Kidney epithelial cell (primary cell): ENCODE measurements at regions not wholly inside any gene's neighbourhood (a gene's known extent, or its start where the extent isn't known, plus 50 kb on each side); places are given as distances from the start of the nearest gene placed in this dataset.

ENCODE experiments used
- DNase-seq: peaks from one replicate; pipeline ENCODE4 v3.0.0-alpha.2; 2010; ENCODE audit warnings: low read depth
- H3K27me3 ChIP-seq: 2 replicates; pipeline ENCODE4 v1.6.0; 2011; ENCODE audit warnings: low read length; ENCODE audit not compliant: control insufficient read depth, insufficient read depth
- H3K36me3 ChIP-seq: 2 replicates; pipeline ENCODE4 v1.5.1; 2011; ENCODE audit warnings: low read length; ENCODE audit not compliant: control insufficient read depth, insufficient read depth
- H3K4me3 ChIP-seq: 2 replicates; pipeline ENCODE4 v1.5.1; 2011; ENCODE audit warnings: low read depth, mild to moderate bottlenecking, control low read depth, low read length
- TF ChIP-seq, protein P1 (sequence below): IDR thresholded peaks from 2 replicates; pipeline ENCODE4 v1.5.1; 2011; ENCODE audit warnings: mild to moderate bottlenecking, moderate library complexity, low read length, control low read depth, inconsistent platforms; ENCODE audit not compliant: insufficient read depth, poor library complexity, severe bottlenecking

DNA sequence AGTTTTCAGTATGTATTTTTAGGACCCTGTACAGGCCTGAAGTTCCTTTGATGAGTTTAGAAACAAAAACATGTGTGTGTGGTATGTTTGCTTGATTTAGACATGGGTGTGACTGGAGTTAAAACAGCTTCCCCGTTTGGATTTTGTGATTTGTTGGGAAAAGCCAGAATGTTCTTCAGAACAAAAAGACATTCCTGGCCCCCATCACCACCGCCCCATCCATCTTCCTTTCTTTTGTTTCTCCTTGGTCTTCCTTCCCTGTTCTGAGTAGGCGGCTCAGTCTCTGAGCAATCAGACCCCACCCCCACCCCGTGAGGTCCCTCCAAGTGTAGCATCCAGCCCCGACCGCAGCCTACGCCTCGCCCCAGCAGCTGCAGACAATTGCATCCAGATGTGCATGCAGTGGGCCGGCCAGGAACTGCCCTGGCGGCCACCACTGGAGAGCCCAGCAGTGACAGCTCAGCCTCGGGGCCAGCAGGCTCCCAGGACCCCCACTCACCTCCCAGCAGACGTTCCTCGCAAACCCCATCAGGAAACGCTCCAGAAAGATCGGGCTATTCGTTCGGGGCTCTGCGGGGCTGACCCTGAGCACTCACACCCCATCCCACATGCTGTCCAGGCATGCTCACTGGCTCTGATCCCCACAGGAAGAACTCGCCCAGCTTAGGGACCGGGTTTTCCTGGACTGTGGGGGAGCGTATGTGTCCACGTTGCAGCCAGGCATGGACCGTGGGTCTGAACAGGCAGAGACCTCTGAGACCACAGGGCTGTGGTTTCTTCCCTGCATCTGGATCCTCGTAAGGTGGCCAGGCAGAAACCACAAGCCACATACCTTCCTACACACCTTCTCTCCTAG is 99.8 kb upstream of the CDH5 start:
- no peak for DNase-seq
- H3K27me3 ChIP-seq: peaks cover 9% of the 10 kb centered on the region
- H3K36me3 ChIP-seq: no peaks in the 10 kb centered on the region
- no peak overlapping the region for H3K4me3 ChIP-seq
- TF ChIP-seq, protein P1, sequence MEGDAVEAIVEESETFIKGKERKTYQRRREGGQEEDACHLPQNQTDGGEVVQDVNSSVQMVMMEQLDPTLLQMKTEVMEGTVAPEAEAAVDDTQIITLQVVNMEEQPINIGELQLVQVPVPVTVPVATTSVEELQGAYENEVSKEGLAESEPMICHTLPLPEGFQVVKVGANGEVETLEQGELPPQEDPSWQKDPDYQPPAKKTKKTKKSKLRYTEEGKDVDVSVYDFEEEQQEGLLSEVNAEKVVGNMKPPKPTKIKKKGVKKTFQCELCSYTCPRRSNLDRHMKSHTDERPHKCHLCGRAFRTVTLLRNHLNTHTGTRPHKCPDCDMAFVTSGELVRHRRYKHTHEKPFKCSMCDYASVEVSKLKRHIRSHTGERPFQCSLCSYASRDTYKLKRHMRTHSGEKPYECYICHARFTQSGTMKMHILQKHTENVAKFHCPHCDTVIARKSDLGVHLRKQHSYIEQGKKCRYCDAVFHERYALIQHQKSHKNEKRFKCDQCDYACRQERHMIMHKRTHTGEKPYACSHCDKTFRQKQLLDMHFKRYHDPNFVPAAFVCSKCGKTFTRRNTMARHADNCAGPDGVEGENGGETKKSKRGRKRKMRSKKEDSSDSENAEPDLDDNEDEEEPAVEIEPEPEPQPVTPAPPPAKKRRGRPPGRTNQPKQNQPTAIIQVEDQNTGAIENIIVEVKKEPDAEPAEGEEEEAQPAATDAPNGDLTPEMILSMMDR: no peak

DNA sequence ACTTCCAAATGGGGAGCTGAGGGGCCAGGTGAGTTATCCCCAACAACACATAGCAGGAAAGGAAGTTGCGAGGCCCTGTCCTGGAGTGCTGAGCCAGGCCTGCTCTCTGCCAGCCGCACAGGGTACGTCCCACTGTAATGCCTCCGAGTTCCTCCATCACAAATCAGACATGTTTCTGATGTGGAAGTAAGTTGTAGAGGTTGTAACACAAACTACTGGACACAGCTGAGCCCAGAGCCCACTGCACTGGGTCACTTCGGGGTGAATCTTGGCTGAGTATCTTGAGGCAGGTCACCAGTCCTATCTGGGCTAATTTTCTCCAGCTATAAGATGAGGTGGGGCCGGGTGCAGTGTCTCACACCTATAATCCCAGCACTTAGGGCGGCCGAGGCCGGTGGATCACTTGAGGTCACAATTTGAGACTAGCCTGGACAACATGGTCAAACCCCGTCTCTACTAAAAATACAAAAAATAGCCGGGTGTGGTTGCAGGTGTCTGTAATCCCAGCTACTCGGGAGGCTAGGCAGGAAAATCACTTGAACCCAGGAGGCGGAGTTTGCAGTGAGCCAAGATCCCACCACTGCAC is 100.8 kb upstream of the CDH5 start:
- Histone ChIP-seq H3K4me3 (no peak overlapping the region), H3K36me3 (no peaks in the 10 kb centered on the region), H3K27me3 (peaks cover 4% of the 10 kb centered on the region)
- no peak for DNase-seq
- TF ChIP-seq, protein P1: no peak

DNA sequence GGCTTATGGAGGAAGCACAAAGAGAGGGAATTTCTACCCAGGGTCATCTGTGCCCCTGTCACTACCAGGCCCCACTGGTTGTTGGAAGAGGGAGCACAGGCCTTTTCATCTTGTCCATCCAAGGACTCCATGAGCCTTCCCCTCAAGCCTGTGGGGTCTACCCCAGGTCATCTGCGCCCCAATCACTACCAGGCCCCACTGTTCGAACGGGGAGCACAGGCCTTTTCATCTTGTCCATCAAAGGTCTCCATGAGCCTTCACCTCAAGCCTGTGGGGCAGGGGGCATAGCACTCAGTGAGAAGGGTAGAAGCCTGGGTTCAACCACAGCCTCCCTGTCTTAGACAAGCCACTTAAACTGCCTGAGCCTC is 101.5 kb upstream of the CDH5 start:
- no peak for DNase-seq
- Histone ChIP-seq H3K27me3 (peaks cover under 1% of the 10 kb centered on the region), H3K4me3 (no peak overlapping the region), H3K36me3 (no peaks in the 10 kb centered on the region)
- TF ChIP-seq, protein P1: no peak

DNA sequence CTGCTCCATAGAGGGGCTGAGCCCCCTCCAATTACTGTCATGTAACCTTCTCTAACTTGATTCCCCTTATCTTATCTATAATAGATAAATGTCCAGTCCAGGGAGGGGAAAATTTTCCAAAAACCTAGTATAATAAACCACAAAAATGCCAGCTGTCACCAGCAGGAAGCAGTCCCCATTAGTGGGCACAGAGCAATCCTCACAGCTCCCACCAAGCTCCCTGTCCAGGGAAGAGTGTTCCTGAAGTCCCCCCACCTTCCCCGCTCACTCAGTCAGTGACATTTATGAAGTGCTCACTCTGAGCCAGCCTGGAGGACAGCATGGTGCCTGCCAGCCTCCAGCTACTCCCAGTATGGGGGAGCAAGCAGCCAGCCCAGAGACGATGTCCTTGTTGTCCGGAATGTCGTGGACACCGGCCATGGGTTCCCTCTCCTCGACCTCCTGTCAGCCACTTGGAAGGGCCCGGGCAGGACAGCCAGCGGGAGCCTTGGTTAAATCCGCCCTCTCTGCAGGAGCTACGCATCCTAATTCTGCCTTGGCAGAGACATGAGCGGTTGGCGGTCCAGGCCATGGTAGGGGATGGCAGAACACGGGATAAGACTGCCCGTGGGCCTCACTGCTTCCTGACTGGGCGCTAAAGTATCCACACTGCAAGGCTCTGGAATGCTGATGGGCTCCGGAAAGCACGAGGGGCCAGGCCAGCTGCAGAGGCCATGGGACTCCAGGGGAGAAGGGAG is 102.0 kb upstream of the CDH5 start:
- no peak for DNase-seq
- TF ChIP-seq, protein P1: no peak

DNA sequence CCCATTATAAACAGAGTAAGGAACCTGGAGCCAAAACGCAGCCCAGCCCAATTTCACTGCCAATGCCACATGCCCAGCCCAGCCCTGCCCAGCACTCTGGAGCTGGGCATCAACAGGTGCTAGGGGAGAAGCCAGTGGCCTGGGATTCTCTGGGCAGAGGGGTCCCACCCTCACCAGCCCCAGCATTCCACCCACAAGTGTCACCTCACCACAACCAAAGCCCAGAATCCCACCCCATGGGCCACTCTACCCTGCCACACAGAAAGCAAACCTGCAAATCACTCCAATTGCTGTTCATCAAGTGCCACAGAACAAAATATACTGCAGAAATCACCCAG is 102.5 kb upstream of the CDH5 start:
- TF ChIP-seq, protein P1: no peak
- Histone ChIP-seq H3K27me3 (no peaks in the 10 kb centered on the region), H3K4me3 (no peak overlapping the region), H3K36me3 (no peaks in the 10 kb centered on the region)
- no peak for DNase-seq

More for the DNA sequence above, 102.0 kb upstream of the CDH5 start:
- Histone ChIP-seq H3K4me3 (no peak overlapping the region), H3K36me3 (no peaks in the 10 kb centered on the region), H3K27me3 (no peaks in the 10 kb centered on the region)
